GM12873 (cell line): ENCODE measurements at regions not wholly inside any gene's neighbourhood (a gene's known extent, or its start where the extent isn't known, plus 50 kb on each side); places are given as distances from the start of the nearest gene placed in this dataset.

Experiments used
- CTCF ChIP-seq: IDR thresholded peaks from 2 replicates; pipeline ENCODE4 v1.5.1; 2012; ENCODE audit warnings: low read depth, mild to moderate bottlenecking, moderate library complexity, low read length, control low read depth; ENCODE audit not compliant: insufficient read depth; ENCODE audit errors: missing control alignments

GRCh38 chr4:96120206-96120605 is 280.3 kb downstream of the PDHA2 start:
- no peak for TF ChIP-seq CTCF

GRCh38 chr4:96126227-96126626 is 286.3 kb downstream of the PDHA2 start:
- TF ChIP-seq CTCF, result no peak

GRCh38 chr4:96131186-96131585 is 291.3 kb downstream of the PDHA2 start:
- no peak for TF ChIP-seq CTCF

DNA sequence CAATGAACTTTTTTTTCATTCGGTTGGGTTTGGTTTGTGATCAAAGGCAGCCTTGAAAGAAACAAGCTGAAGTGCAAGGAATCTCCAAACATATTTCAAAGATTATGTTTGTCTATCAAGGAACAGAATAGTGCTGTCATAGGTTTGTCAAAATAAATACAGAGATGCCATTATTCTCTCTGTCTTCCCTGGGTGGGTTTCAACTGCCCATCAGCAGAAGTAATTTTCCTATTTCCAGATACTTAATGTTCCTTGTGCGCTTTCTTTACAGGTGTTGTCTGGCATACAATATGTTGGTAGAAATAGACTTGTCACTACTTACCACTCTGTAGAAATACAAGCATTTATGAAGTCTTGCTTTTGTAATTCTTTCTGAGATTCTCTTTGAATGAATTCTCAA is 294.9 kb downstream of the PDHA2 start:
- no peak for TF ChIP-seq CTCF

GRCh38 chr4:96136056-96136455 is 296.2 kb downstream of the PDHA2 start:
- no peak for TF ChIP-seq CTCF

DNA sequence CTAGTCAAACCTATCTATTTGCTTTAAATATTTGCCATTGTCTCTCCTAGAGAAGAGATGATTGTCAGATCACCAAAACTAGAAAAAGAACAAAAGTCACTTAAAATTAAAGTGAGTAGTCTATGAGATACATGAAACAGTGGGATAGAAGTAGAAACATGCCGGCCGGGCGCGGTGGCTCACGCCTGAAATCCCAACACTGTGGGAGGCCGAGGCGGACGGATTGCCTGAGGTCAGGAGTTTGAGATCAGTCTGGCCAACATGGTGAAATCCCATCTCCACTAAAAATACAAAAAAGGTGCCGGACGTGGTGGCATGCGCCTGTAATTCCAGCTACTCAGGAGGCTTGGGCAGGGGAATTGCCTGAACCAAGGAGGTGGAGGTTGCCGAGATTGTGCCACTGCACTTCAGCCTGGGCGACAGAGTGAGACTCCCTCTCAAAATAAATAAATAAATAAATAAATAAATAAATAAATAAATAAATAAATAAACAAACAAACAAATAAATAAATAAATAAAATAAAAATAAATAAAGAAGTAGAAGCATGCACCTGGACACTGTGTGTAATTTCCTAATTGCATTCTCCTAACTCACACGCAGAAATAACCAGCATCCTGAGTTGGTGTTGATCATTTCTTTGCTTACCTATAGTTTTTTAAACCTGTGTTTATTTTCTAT is 299.5 kb downstream of the PDHA2 start:
- TF ChIP-seq CTCF, result no peak

DNA sequence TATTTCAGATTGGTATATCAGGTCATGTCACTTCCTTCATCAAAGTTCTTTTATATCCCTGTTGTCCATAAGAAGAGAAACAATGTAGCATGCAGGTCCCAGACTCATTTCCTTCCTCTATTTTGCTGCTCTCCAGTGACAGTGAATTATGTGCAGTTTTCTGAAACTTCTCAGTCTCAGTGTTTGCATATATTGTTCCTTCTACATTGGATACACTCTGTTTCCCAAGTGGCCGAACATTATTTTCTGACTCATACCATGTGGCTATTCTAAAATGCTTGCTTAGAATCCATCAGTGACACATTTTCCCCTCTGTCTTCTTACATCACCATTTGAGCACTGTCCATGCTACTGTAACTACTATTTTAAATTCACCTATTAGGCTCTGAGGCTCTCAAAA is 305.7 kb downstream of the PDHA2 start:
- no peak for TF ChIP-seq CTCF
